ENCODE measurements at regions not wholly inside any gene's neighbourhood (a gene's known extent, or its start where the extent isn't known, plus 50 kb on each side); places are given as distances from the start of the nearest gene placed in this dataset.

DNA sequence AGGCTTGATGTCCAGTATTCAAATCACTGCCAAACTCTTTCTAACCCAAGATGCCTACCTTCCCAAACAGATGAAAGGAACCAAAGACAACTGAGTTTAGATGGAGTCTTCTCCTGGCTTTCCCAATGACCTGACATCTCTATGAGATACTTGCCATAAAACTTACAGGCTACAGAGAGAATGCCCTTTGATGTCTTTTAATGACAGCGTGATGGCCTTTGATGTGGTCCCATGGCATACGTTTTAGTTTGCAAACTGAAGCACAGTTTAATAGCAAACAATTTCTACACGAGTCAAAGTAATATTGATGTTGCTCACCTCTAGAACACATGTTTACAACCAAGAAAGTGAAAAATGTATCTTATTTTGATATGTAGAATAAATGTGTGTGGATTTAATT is 73.2 kb downstream of the ZIC4 start:
- Histone ChIP-seq H3K27ac (ENCODE audit: low read depth, low read length) (no peak overlapping the region), H4K20me1 (ENCODE audit: insufficient read depth, low read length) (no peaks in the 10 kb centered on the region), H3K79me2 (ENCODE audit: insufficient read depth, low read length) (no peaks in the 10 kb centered on the region), H3K27me3 (ENCODE audit: insufficient read depth, low read length) (no peaks in the 10 kb centered on the region), H3K9ac (ENCODE audit: low read length) (no peak overlapping the region), H2AFZ (ENCODE audit: low read depth, low read length) (no peak overlapping the region), H3K4me1 (ENCODE audit: insufficient read depth, low read length) (no peaks in the 10 kb centered on the region), H3K36me3 (ENCODE audit: insufficient read depth, low read length) (no peaks in the 10 kb centered on the region), H3K4me2 (ENCODE audit: low read length) (no peak overlapping the region), H3K4me3 (ENCODE audit: insufficient read depth, low read depth, low read length) (no peak overlapping the region), H3K9me3 (ENCODE audit: insufficient read depth, low read depth, low read length) (no peaks in the 10 kb centered on the region)
- Mint-ChIP-seq H3K36me3 (ENCODE audit: low read depth, unreplicated experiment) (no peaks in the 10 kb centered on the region), H3K4me3 (ENCODE audit: unreplicated experiment) (no peak overlapping the region), H3K27ac (ENCODE audit: unreplicated experiment) (no peak overlapping the region), H3K27me3 (ENCODE audit: low read depth, unreplicated experiment) (peaks cover 2% of the 10 kb centered on the region), H3K4me1 (ENCODE audit: low read depth, unreplicated experiment) (no peaks in the 10 kb centered on the region), H3K9me3 (ENCODE audit: unreplicated experiment) (no peaks in the 10 kb centered on the region)
- DNase-seq (ENCODE audit: low read depth) (no peak), FAIRE-seq (no peak)
- TF ChIP-seq, protein P1, sequence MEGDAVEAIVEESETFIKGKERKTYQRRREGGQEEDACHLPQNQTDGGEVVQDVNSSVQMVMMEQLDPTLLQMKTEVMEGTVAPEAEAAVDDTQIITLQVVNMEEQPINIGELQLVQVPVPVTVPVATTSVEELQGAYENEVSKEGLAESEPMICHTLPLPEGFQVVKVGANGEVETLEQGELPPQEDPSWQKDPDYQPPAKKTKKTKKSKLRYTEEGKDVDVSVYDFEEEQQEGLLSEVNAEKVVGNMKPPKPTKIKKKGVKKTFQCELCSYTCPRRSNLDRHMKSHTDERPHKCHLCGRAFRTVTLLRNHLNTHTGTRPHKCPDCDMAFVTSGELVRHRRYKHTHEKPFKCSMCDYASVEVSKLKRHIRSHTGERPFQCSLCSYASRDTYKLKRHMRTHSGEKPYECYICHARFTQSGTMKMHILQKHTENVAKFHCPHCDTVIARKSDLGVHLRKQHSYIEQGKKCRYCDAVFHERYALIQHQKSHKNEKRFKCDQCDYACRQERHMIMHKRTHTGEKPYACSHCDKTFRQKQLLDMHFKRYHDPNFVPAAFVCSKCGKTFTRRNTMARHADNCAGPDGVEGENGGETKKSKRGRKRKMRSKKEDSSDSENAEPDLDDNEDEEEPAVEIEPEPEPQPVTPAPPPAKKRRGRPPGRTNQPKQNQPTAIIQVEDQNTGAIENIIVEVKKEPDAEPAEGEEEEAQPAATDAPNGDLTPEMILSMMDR (IDR thresholded peaks at IDR 0.05; ENCODE audit: insufficient read depth, low read depth, low read length): no peak
- no peak for TF ChIP-seq EZH2 (IDR thresholded peaks at IDR 0.05; ENCODE audit: insufficient read depth, low read length)

DNA sequence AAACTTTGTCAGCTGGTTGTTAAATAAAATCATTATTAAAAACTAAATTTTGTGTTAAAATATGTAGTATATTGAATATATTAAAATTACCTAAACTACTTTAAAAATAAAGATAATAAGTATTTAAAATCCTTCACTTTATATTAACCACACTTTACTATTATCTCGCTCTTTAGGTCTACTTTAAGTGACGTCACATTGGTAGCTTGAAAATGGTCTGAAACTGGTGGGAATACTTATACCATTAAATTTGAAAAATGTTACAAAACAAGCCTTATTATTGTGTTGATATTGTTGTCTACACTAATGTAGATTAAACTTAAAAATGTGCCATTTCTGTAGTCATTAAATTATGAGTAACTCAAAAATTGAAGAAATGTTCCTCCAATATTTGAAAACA is 77.6 kb downstream of the ZIC4 start:
- Histone ChIP-seq H3K4me3 (ENCODE audit: insufficient read depth, low read depth, low read length) (no peak overlapping the region), H2AFZ (ENCODE audit: low read depth, low read length) (no peak overlapping the region), H4K20me1 (ENCODE audit: insufficient read depth, low read length) (no peaks in the 10 kb centered on the region), H3K9ac (ENCODE audit: low read length) (no peak overlapping the region), H3K4me2 (ENCODE audit: low read length) (no peak overlapping the region), H3K36me3 (ENCODE audit: insufficient read depth, low read length) (no peaks in the 10 kb centered on the region), H3K27ac (ENCODE audit: low read depth, low read length) (no peak overlapping the region), H3K4me1 (ENCODE audit: insufficient read depth, low read length) (no peaks in the 10 kb centered on the region), H3K79me2 (ENCODE audit: insufficient read depth, low read length) (no peaks in the 10 kb centered on the region), H3K9me3 (ENCODE audit: insufficient read depth, low read depth, low read length) (no peaks in the 10 kb centered on the region), H3K27me3 (ENCODE audit: insufficient read depth, low read length) (no peaks in the 10 kb centered on the region)
- DNase-seq (ENCODE audit: low read depth) (no peak), FAIRE-seq (no peak)
- no peaks in the 10 kb centered on the region for H3K9me3 Mint-ChIP-seq (ENCODE audit: unreplicated experiment)
- H3K27me3 Mint-ChIP-seq (ENCODE audit: low read depth, unreplicated experiment): no peaks in the 10 kb centered on the region
- no peaks in the 10 kb centered on the region for H3K36me3 Mint-ChIP-seq (ENCODE audit: low read depth, unreplicated experiment)
- no peak overlapping the region for H3K27ac Mint-ChIP-seq (ENCODE audit: unreplicated experiment)
- TF ChIP-seq EZH2 (IDR thresholded peaks at IDR 0.05; ENCODE audit: insufficient read depth, low read length): no peak
- TF ChIP-seq, protein P1 (IDR thresholded peaks at IDR 0.05; ENCODE audit: insufficient read depth, low read depth, low read length): no peak
- no peak overlapping the region for H3K4me3 Mint-ChIP-seq (ENCODE audit: unreplicated experiment)
- H3K4me1 Mint-ChIP-seq (ENCODE audit: low read depth, unreplicated experiment): no peaks in the 10 kb centered on the region

DNA sequence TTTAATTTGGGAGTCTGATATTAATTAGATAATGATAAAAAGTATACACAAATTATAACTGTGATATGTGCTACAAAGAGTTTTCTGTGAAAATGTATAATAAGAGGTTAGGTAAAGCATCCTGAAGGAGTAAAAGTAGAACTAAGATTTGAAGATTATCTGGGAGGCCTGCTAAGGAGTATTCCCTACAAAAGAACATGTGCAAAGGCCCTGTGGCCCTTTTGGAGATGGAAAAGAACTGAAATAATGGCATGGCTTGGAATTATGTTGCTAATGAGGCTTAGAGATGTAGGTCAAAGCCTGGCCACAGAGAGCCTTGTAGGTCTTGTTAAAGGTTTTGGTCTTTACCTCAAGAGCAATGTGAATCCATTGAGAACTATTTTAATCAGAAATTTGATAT is 82.0 kb downstream of the ZIC4 start:
- Histone ChIP-seq H2AFZ (ENCODE audit: low read depth, low read length) (no peak overlapping the region), H3K27ac (ENCODE audit: low read depth, low read length) (no peak overlapping the region), H3K79me2 (ENCODE audit: insufficient read depth, low read length) (no peaks in the 10 kb centered on the region), H3K27me3 (ENCODE audit: insufficient read depth, low read length) (no peaks in the 10 kb centered on the region), H3K36me3 (ENCODE audit: insufficient read depth, low read length) (no peaks in the 10 kb centered on the region), H3K9ac (ENCODE audit: low read length) (no peak overlapping the region), H3K4me3 (ENCODE audit: insufficient read depth, low read depth, low read length) (no peak overlapping the region), H3K4me1 (ENCODE audit: insufficient read depth, low read length) (no peaks in the 10 kb centered on the region), H4K20me1 (ENCODE audit: insufficient read depth, low read length) (no peaks in the 10 kb centered on the region), H3K9me3 (ENCODE audit: insufficient read depth, low read depth, low read length) (no peaks in the 10 kb centered on the region), H3K4me2 (ENCODE audit: low read length) (no peak overlapping the region)
- DNase-seq (ENCODE audit: low read depth) (no peak), FAIRE-seq (no peak)
- H3K4me1 Mint-ChIP-seq (ENCODE audit: low read depth, unreplicated experiment): no peaks in the 10 kb centered on the region
- no peaks in the 10 kb centered on the region for H3K9me3 Mint-ChIP-seq (ENCODE audit: unreplicated experiment)
- no peak for TF ChIP-seq EZH2 (IDR thresholded peaks at IDR 0.05; ENCODE audit: insufficient read depth, low read length)
- TF ChIP-seq, protein P1 (IDR thresholded peaks at IDR 0.05; ENCODE audit: insufficient read depth, low read depth, low read length): no peak
- H3K27ac Mint-ChIP-seq (ENCODE audit: unreplicated experiment): no peak overlapping the region
- H3K4me3 Mint-ChIP-seq (ENCODE audit: unreplicated experiment): no peak overlapping the region
- H3K36me3 Mint-ChIP-seq (ENCODE audit: low read depth, unreplicated experiment): no peaks in the 10 kb centered on the region
- no peaks in the 10 kb centered on the region for H3K27me3 Mint-ChIP-seq (ENCODE audit: low read depth, unreplicated experiment)
